ENCODE measurements at regions not wholly inside any gene's neighbourhood (a gene's known extent, or its start where the extent isn't known, plus 50 kb on each side); places are given as distances from the start of the nearest gene placed in this dataset.

DNA sequence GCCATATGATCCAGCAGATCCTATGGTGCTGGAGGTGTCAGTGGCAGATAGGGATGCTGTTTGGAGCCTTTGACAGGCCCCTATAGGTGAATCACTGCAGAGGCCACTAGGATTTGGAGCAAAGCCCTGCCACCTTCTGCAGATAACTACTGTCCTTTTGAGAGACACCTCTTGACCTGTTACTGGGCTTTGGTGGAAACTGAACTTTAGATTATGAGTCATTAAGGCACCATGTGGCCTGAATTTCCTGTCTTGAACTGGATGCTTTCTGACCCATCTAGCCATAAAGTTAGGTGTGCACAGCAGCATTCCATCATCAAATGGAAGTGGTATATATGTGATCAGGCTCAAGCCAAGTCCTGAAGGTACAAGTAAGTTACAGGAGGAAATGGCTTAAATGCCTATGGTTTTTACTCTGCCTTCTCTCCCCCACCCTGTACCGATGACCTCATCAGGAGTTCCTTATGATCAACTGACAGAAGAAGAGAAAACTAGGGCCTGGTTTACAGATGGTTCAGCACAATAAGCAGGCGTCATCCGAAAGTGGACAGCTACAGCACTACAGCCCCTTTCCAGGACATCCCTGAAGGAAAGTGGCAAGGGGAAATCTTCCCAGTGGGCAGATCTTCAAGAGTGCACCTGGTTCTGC lies 565.6 kb upstream of the AGTR1 start:
- peak; percentile 2 for DNase-seq
- no peak overlapping the region for H2BK120ac ChIP-seq (ENCODE audit: low read depth, low read length)
- ATAC-seq (ENCODE audit: low read depth), result no peak
- intact Hi-C loops (cut with micrococcal nuclease), result no loop called here
- no peaks in the 10 kb centered on the region for H4K20me1 ChIP-seq (ENCODE audit: insufficient read depth, low read length)
- ChIA-PET POLR2A (ENCODE audit: unreplicated experiment) (no interaction called here), CTCF (no interaction called here)
- H2BK20ac ChIP-seq (ENCODE audit: low read depth, low read length), result no peak overlapping the region
- H2BK5ac ChIP-seq (ENCODE audit: low read depth, low read length, poor library complexity, severe bottlenecking), result no peak overlapping the region
- no TSS peak for BruUV-seq (replicated peaks)
- H4K91ac ChIP-seq (ENCODE audit: insufficient read depth, low read depth, low read length), result no peak overlapping the region
- H4K5ac ChIP-seq (ENCODE audit: low read depth, low read length), result no peak overlapping the region
- no peaks in the 10 kb centered on the region for H3K4me1 ChIP-seq (ENCODE audit: control insufficient read depth, insufficient read depth, low read length)
- no peak overlapping the region for H3K27ac ChIP-seq (ENCODE audit: insufficient read depth, low read length)
- no peaks in the 10 kb centered on the region for H3K27me3 ChIP-seq (ENCODE audit: control insufficient read depth, insufficient read depth, low read length)
- no peak overlapping the region for H2AFZ ChIP-seq (replicated peaks; ENCODE audit: low read length, poor library complexity)
- H3K56ac ChIP-seq (ENCODE audit: extremely low read depth, insufficient read depth, low read length), result no peak overlapping the region
- TF ChIP-seq CHD1 (IDR thresholded peaks at IDR 0.05; ENCODE audit: low read depth, low read length) (no peak), BHLHE40 (IDR thresholded peaks at IDR 0.05; ENCODE audit: low read depth, low read length) (no peak), SMC3 (IDR thresholded peaks at IDR 0.05; ENCODE audit: low read depth, low read length) (no peak), POLR2A (IDR thresholded peaks at IDR 0.05; ENCODE audit: low read depth, low read length) (no peak), MXI1 (IDR thresholded peaks at IDR 0.05; ENCODE audit: borderline replicate concordance, low read depth, low read length) (no peak), FOS (IDR thresholded peaks at IDR 0.05; ENCODE audit: low read depth, low read length) (no peak)
- no peak overlapping the region for H4K8ac ChIP-seq (ENCODE audit: low read depth in 2 of 2, low read length in 2 of 2)
- no peaks in the 10 kb centered on the region for H3K9me1 ChIP-seq (ENCODE audit: insufficient read depth, low read length)
- H3K79me1 ChIP-seq (ENCODE audit: low read depth in 1 of 2, low read length in 2 of 2), result no peaks in the 10 kb centered on the region
- H3K14ac ChIP-seq (replicated peaks; ENCODE audit: low read depth, low read length), result no peak overlapping the region
- H2BK15ac ChIP-seq (ENCODE audit: low read depth, low read length), result no peak overlapping the region
- dilution Hi-C loops (cut with HindIII; ENCODE audit: low sequenced_read_pairs, unreplicated experiment), result no loop called here
- no peaks in the 10 kb centered on the region for H3K36me3 ChIP-seq (ENCODE audit: control insufficient read depth, insufficient read depth, low read length)
- no peak overlapping the region for H3K4me2 ChIP-seq (ENCODE audit: low read depth, low read length)
- WGBS, 2 experiments (ENCODE audit: extremely low coverage in 2 of 2, insufficient read length in 1 of 2), result 100% methylated on average over 2 of the region's 3 CpGs; no CpG with 5 or more reads in 1 of the 2 experiments
- in situ Hi-C loops (cut with MboI; ENCODE audit: low sequenced_read_pairs), result no loop called here
- no peak overlapping the region for H3K4ac ChIP-seq (ENCODE audit: low read depth, low read length)
- H3K18ac ChIP-seq (ENCODE audit: low read depth, low read length), result no peak overlapping the region
- no peak overlapping the region for H3K23ac ChIP-seq (ENCODE audit: low read depth, low read length)
- no peak overlapping the region for H3K9ac ChIP-seq (ENCODE audit: low read depth, low read length)
- H3K9me3 ChIP-seq (ENCODE audit: control insufficient read depth, insufficient read depth, low read length), result no peaks in the 10 kb centered on the region
- H3K4me3 ChIP-seq (ENCODE audit: insufficient read depth, low read depth, low read length), result no peak overlapping the region
- H2AK9ac ChIP-seq (replicated peaks; ENCODE audit: low read depth, low read length, poor library complexity), result no peak overlapping the region
- no peak overlapping the region for H2AK5ac ChIP-seq (ENCODE audit: low read depth, low read length)

Data from IMR-90 (cell line).